Mesothelial cell of epicardium (in vitro differentiated cells): ENCODE measurements at regions not wholly inside any gene's neighbourhood (a gene's known extent, or its start where the extent isn't known, plus 50 kb on each side); places are given as distances from the start of the nearest gene placed in this dataset.
A peak's percentile ranks its signal among the peaks of the same experiment; 100 is the strongest.
"Not testable (repeated sequence)": the region's sequence is repeated elsewhere in the genome, so short reads cannot be mapped to it uniquely, and the experiment has no call there.

Experiments
- DNase-seq, 2 experiments: peaks; one replicate each; pipeline ENCODE4 v3.0.0; 2021; ENCODE audit warnings: low spot score in 2 of 2; ENCODE audit not compliant: unreplicated experiment in 2 of 2
- H3K27ac Mint-ChIP-seq: 2 replicates; pipeline ENCODE4 v1.8.0; 2021; ENCODE audit warnings: mixed read lengths
- H3K27me3 Mint-ChIP-seq: 2 replicates; pipeline ENCODE4 v1.8.0; 2021; ENCODE audit warnings: low read depth, mixed read lengths
- H3K36me3 Mint-ChIP-seq: 2 replicates; pipeline ENCODE4 v1.8.0; 2021; ENCODE audit warnings: mixed read lengths
- H3K4me1 Mint-ChIP-seq: 2 replicates; pipeline ENCODE4 v1.8.0; 2021; ENCODE audit warnings: mixed read lengths
- H3K4me3 Mint-ChIP-seq: 2 replicates; pipeline ENCODE4 v1.8.0; 2021; ENCODE audit warnings: mild to moderate bottlenecking, moderate library complexity, mixed read lengths
- H3K9me3 Mint-ChIP-seq: 2 replicates; pipeline ENCODE4 v1.8.0; 2021; ENCODE audit warnings: mixed read lengths
- TF ChIP-seq, protein P1 (sequence below): fragments of 200-600 bp; sonication (generic); IDR thresholded peaks from one replicate; pipeline ENCODE4 v1.5.0; 2021; ENCODE audit warnings: antibody characterized with exemption; ENCODE audit not compliant: unreplicated experiment

DNA sequence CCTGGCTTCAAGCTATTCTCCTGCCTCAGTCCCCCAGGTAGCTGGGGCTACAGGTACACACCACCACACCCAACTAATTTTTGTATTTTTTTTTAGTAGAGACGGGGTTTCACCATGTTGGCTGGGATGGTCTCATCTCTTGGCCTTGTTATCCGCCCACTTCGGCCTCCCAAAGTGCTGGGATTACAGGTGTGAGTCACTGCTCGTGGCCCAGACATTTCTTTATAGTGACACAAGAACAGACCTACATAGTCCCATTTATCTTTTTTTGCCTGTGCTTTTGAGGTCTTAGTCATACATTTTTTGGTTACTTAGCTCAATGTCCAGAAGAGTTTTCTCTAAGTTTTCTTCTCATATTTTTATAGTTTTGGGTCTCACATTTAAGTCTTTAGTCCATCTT is 247.4 kb downstream of the SYT10 start:
- H3K27me3 Mint-ChIP-seq: no peaks in the 10 kb centered on the region
- peaks cover 53% of the 10 kb centered on the region for H3K9me3 Mint-ChIP-seq
- H3K4me3 Mint-ChIP-seq: no peak overlapping the region
- H3K36me3 Mint-ChIP-seq: peaks cover 19% of the 10 kb centered on the region
- H3K4me1 Mint-ChIP-seq: no peaks in the 10 kb centered on the region
- TF ChIP-seq, protein P1, sequence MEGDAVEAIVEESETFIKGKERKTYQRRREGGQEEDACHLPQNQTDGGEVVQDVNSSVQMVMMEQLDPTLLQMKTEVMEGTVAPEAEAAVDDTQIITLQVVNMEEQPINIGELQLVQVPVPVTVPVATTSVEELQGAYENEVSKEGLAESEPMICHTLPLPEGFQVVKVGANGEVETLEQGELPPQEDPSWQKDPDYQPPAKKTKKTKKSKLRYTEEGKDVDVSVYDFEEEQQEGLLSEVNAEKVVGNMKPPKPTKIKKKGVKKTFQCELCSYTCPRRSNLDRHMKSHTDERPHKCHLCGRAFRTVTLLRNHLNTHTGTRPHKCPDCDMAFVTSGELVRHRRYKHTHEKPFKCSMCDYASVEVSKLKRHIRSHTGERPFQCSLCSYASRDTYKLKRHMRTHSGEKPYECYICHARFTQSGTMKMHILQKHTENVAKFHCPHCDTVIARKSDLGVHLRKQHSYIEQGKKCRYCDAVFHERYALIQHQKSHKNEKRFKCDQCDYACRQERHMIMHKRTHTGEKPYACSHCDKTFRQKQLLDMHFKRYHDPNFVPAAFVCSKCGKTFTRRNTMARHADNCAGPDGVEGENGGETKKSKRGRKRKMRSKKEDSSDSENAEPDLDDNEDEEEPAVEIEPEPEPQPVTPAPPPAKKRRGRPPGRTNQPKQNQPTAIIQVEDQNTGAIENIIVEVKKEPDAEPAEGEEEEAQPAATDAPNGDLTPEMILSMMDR: no peak
- no peak for DNase-seq
- H3K27ac Mint-ChIP-seq: no peak overlapping the region

DNA sequence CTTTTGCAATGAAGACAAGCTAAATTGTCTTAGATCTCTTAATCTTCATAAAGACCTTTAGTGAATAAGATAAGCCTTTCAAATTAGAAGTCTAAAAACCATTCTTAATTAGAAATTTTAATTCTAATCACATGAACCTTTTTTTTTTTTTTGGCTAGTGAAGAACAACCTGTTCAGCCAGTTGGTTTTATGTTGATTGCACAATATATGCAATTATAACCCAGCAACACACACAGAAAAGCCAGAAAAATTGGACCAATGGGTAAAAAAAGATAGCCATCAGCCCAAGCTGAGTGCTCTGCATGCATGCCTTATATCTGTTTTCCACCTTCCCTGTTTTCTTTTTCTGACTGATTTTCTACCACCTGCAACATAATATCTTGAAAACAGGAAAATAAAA is 252.2 kb downstream of the SYT10 start:
- peaks cover 8% of the 10 kb centered on the region for H3K36me3 Mint-ChIP-seq
- TF ChIP-seq, protein P1: no peak
- H3K27me3 Mint-ChIP-seq: no peaks in the 10 kb centered on the region
- H3K9me3 Mint-ChIP-seq: peaks cover 42% of the 10 kb centered on the region
- no peak overlapping the region for H3K27ac Mint-ChIP-seq
- H3K4me3 Mint-ChIP-seq: no peak overlapping the region
- no peak for DNase-seq
- H3K4me1 Mint-ChIP-seq: peaks cover 12% of the 10 kb centered on the region

DNA sequence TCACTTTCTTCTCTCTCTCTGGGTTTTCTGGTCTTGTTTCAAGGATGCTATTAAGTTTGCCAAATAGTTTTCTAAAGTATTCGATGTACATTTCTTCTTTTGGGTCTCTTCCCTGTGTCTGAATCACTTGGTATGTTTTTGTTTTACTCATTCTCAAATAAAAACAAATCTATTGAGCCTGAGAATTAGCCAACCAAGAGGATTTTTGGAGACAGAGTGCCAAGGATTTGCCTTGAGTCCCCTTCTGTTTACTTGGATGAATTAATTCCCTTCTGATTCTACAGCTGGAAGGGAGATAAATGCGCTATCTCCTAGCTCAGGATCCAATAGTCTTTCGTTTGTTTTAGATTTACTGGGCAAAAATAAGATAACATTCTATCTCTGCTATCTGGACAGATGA is 255.5 kb downstream of the SYT10 start:
- Mint-ChIP-seq H3K4me3 (no peak overlapping the region), H3K36me3 (peaks cover 10% of the 10 kb centered on the region), H3K27me3 (no peaks in the 10 kb centered on the region)

DNA sequence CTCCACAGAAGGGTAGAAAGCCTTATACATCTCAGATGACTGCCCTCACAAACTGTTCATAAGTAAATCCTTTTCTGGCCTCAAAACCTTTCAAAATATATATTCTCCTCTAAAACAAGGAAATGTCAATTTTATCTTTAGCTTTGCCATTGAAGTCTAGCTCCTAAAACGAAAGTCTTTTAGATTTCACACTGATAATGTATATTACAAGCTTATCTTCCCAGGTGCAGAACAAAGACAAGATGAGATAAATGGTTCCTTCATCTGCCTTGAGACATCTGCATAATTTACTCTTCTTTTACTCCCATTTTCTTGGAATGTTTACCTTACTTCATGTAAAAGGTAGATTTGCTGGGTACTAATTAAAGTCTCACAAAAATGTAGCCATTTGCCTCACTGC is 257.1 kb downstream of the SYT10 start:
- peak overlapping the region; percentile 60 for H3K27ac Mint-ChIP-seq
- peaks cover 35% of the 10 kb centered on the region for H3K4me1 Mint-ChIP-seq
- peaks cover 33% of the 10 kb centered on the region for H3K9me3 Mint-ChIP-seq
- peaks cover 7% of the 10 kb centered on the region for H3K36me3 Mint-ChIP-seq
- TF ChIP-seq, protein P1: no peak
- no peak overlapping the region for H3K4me3 Mint-ChIP-seq
- H3K27me3 Mint-ChIP-seq: no peaks in the 10 kb centered on the region
- DNase-seq: no peak

More for the DNA sequence above, 255.5 kb downstream of the SYT10 start:
- TF ChIP-seq, protein P1: no peak
- H3K27ac Mint-ChIP-seq: no peak overlapping the region
- no peak for DNase-seq
- peaks cover 33% of the 10 kb centered on the region for H3K9me3 Mint-ChIP-seq
- peaks cover 29% of the 10 kb centered on the region for H3K4me1 Mint-ChIP-seq

DNA sequence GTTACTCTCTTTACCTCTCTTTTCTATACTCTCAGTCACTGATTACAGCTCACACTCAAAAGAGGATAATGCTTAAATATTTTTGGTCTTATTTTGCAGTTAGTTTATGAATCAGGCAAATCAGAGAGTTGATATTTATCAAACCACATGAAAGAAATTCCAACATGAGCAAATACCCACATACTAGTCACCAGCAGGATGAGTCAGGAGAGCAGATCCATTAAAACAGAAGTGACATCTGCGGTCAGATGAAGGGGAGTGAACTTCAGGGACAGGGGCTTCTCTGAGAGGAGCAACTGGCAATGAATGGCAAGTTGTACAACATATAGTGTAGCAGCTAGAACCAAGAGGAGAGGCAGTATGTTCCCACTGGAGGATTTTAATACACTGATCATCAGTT is 258.7 kb downstream of the SYT10 start:
- TF ChIP-seq, protein P1: no peak
- Mint-ChIP-seq H3K27ac (peak overlapping the region; percentile 65), H3K4me1 (peaks cover 36% of the 10 kb centered on the region), H3K27me3 (no peaks in the 10 kb centered on the region), H3K36me3 (peaks cover 3% of the 10 kb centered on the region), H3K4me3 (no peak overlapping the region), H3K9me3 (peaks cover 27% of the 10 kb centered on the region)
- DNase-seq: no peak

DNA sequence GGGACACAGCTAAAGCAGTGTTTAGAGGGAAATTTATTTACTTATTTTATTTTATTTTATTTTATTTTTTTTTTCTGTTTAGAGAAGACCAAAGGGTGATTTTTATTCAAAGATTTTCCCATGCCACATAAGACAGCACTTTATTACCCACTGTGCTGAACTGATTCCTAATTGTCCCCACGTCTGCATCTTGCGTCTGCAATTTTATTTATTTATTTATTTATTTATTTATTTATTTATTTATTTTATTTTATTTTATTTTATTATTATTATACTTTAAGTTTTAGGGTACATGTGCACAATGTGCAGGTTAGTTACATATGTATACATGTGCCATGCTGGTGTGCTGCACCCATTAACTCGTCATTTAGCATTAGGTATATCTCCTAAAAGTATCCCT is 269.7 kb upstream of the PKP2 start:
- H3K4me1 Mint-ChIP-seq, H3K36me3 Mint-ChIP-seq, H3K27me3 Mint-ChIP-seq, H3K4me3 Mint-ChIP-seq, DNase-seq, H3K27ac Mint-ChIP-seq: not testable (repeated sequence)
- H3K9me3 Mint-ChIP-seq: peaks cover 57% of the 10 kb centered on the region
